A549 (cell line): ENCODE measurements at regions not wholly inside any gene's neighbourhood (a gene's known extent, or its start where the extent isn't known, plus 50 kb on each side); places are given as distances from the start of the nearest gene placed in this dataset.

ENCODE experiments used
- BHLHE40 ChIP-seq: IDR thresholded peaks from 2 replicates; pipeline ENCODE4 v1.6.1; 2012; ENCODE audit warnings: low read depth, low read length, inconsistent platforms
- CTCF ChIP-seq: fragments of >200 bp; sonication (Bioruptor Twin); formaldehyde crosslinking; IDR thresholded peaks from 3 replicates; pipeline ENCODE4 v1.5.1; 2016
- EP300 ChIP-seq, 2 experiments: fragments of >200 bp; sonication (Bioruptor Twin); formaldehyde crosslinking; IDR thresholded peaks; 2 replicates in 1 of 2; 3 replicates in 1 of 2; pipeline ENCODE4 v1.6.1; 2016 to 2017
- JUN ChIP-seq, 2 experiments: fragments of >200 bp; sonication (Bioruptor Twin); formaldehyde crosslinking; IDR thresholded peaks; 2 replicates in 1 of 2; 3 replicates in 1 of 2; pipeline ENCODE4 v1.6.1; 2016 to 2017
- MAFK ChIP-seq: fragments of 450-650 bp; IDR thresholded peaks from 2 replicates; pipeline ENCODE4 v1.6.1; 2014; ENCODE audit not compliant: partially characterized antibody
- MAX ChIP-seq: IDR thresholded peaks from 2 replicates; pipeline ENCODE4 v1.6.1; 2012
- POLR2A ChIP-seq: IDR thresholded peaks from 2 replicates; pipeline ENCODE4 v1.6.1; 2012; ENCODE audit warnings: mild to moderate bottlenecking, low read length
- RNF2 ChIP-seq: fragments of 200-600 bp; sonication (generic); IDR thresholded peaks from 2 replicates; pipeline ENCODE4 v1.6.1; 2016; ENCODE audit warnings: low read depth, mild to moderate bottlenecking, antibody characterized with exemption, moderate library complexity, borderline replicate concordance
- TP53 ChIP-seq: fragments of 250-450 bp; sonication (Bioruptor Pico); IDR thresholded peaks from 2 replicates; pipeline ENCODE4 v1.5.0; 2021; ENCODE audit warnings: mild to moderate bottlenecking, moderate library complexity
- ZSCAN20 ChIP-seq: fragments of 250-450 bp; sonication (Bioruptor Pico); IDR thresholded peaks from 2 replicates; pipeline ENCODE4 v1.8.0; 2022; ENCODE audit warnings: mild to moderate bottlenecking, moderate library complexity

GRCh38 chr2:230654057-230654456, 58.6 kb upstream of the CAB39 start:
- no peak for TF ChIP-seq EP300 (IDR thresholded peaks at IDR 0.05)
- TF ChIP-seq CTCF: no peak
- no peak for TF ChIP-seq BHLHE40
- no peak for TF ChIP-seq JUN (IDR thresholded peaks at IDR 0.05)
- no peak for TF ChIP-seq POLR2A
- TF ChIP-seq ZSCAN20 (CRISPR knock-in tag): no peak
- TF ChIP-seq MAX: no peak
- TF ChIP-seq MAFK: no peak
- no peak for TF ChIP-seq RNF2
- no peak for TF ChIP-seq TP53 (CRISPR knock-in tag)
